ENCODE measurements at regions not wholly inside any gene's neighbourhood (a gene's known extent, or its start where the extent isn't known, plus 50 kb on each side); places are given as distances from the start of the nearest gene placed in this dataset.

- H2AFZ ChIP-seq (ENCODE audit: low read depth, low read length), result no peak overlapping the region
- H3K9me3 ChIP-seq (ENCODE audit: low read length), result no peaks in the 10 kb centered on the region
- no peaks in the 10 kb centered on the region for H3K27me3 ChIP-seq (ENCODE audit: insufficient read depth, low read length)
- H3K4me3 ChIP-seq (ENCODE audit: low read length), result no peak overlapping the region
- H3K4me1 ChIP-seq (ENCODE audit: insufficient read depth, low read length), result no peaks in the 10 kb centered on the region
- H3K36me3 ChIP-seq (ENCODE audit: insufficient read depth, low read length), result no peaks in the 10 kb centered on the region
Observed at GRCh38 chr10:128318366-128318765, 192.1 kb upstream of the MKI67 start.

GRCh38 chr10:128318913-128319312, 192.7 kb upstream of the MKI67 start:
- no peaks in the 10 kb centered on the region for H3K27me3 ChIP-seq (ENCODE audit: insufficient read depth, low read length)
- H3K9me3 ChIP-seq (ENCODE audit: low read length), result no peaks in the 10 kb centered on the region
- no peak overlapping the region for H2AFZ ChIP-seq (ENCODE audit: low read depth, low read length)
- H3K4me1 ChIP-seq (ENCODE audit: insufficient read depth, low read length), result no peaks in the 10 kb centered on the region
- no peaks in the 10 kb centered on the region for H3K36me3 ChIP-seq (ENCODE audit: insufficient read depth, low read length)
- no peak overlapping the region for H3K4me3 ChIP-seq (ENCODE audit: low read length)

GRCh38 chr10:128322106-128322505, 195.9 kb upstream of the MKI67 start:
- H3K27me3 ChIP-seq (ENCODE audit: insufficient read depth, low read length), result no peaks in the 10 kb centered on the region
- H3K9me3 ChIP-seq (ENCODE audit: low read length), result no peaks in the 10 kb centered on the region
- H3K4me1 ChIP-seq (ENCODE audit: insufficient read depth, low read length), result no peaks in the 10 kb centered on the region
- H3K4me3 ChIP-seq (ENCODE audit: low read length), result no peak overlapping the region
- no peaks in the 10 kb centered on the region for H3K36me3 ChIP-seq (ENCODE audit: insufficient read depth, low read length)
- no peak overlapping the region for H2AFZ ChIP-seq (ENCODE audit: low read depth, low read length)

GRCh38 chr10:128322950-128323349, 196.7 kb upstream of the MKI67 start:
- Histone ChIP-seq H3K4me3 (ENCODE audit: low read length) (no peak overlapping the region), H3K36me3 (ENCODE audit: insufficient read depth, low read length) (no peaks in the 10 kb centered on the region), H3K9me3 (ENCODE audit: low read length) (no peaks in the 10 kb centered on the region), H3K27me3 (ENCODE audit: insufficient read depth, low read length) (no peaks in the 10 kb centered on the region), H3K4me1 (ENCODE audit: insufficient read depth, low read length) (no peaks in the 10 kb centered on the region), H2AFZ (ENCODE audit: low read depth, low read length) (no peak overlapping the region)

- Histone ChIP-seq H3K27me3 (ENCODE audit: insufficient read depth, low read length) (no peaks in the 10 kb centered on the region), H3K4me3 (ENCODE audit: low read length) (no peak overlapping the region), H3K36me3 (ENCODE audit: insufficient read depth, low read length) (no peaks in the 10 kb centered on the region), H3K4me1 (ENCODE audit: insufficient read depth, low read length) (no peaks in the 10 kb centered on the region), H2AFZ (ENCODE audit: low read depth, low read length) (no peak overlapping the region), H3K9me3 (ENCODE audit: low read length) (no peaks in the 10 kb centered on the region)
Observed at GRCh38 chr10:128324058-128324827, 198.0 kb upstream of the MKI67 start.

GRCh38 chr10:128325788-128326187, 199.6 kb upstream of the MKI67 start:
- Histone ChIP-seq H2AFZ (ENCODE audit: low read depth, low read length) (no peak overlapping the region), H3K4me1 (ENCODE audit: insufficient read depth, low read length) (no peaks in the 10 kb centered on the region), H3K4me3 (ENCODE audit: low read length) (no peak overlapping the region), H3K9me3 (ENCODE audit: low read length) (no peaks in the 10 kb centered on the region), H3K36me3 (ENCODE audit: insufficient read depth, low read length) (no peaks in the 10 kb centered on the region), H3K27me3 (ENCODE audit: insufficient read depth, low read length) (no peaks in the 10 kb centered on the region)

- no peaks in the 10 kb centered on the region for H3K36me3 ChIP-seq (ENCODE audit: insufficient read depth, low read length)
- H3K9me3 ChIP-seq (ENCODE audit: low read length), result no peaks in the 10 kb centered on the region
- no peak overlapping the region for H3K4me3 ChIP-seq (ENCODE audit: low read length)
- no peaks in the 10 kb centered on the region for H3K27me3 ChIP-seq (ENCODE audit: insufficient read depth, low read length)
- no peaks in the 10 kb centered on the region for H3K4me1 ChIP-seq (ENCODE audit: insufficient read depth, low read length)
- H2AFZ ChIP-seq (ENCODE audit: low read depth, low read length), result no peak overlapping the region
Observed at GRCh38 chr10:128326251-128326650, 200.0 kb upstream of the MKI67 start.

- Histone ChIP-seq H3K9me3 (ENCODE audit: low read length) (no peaks in the 10 kb centered on the region), H3K36me3 (ENCODE audit: insufficient read depth, low read length) (no peaks in the 10 kb centered on the region), H3K4me1 (ENCODE audit: insufficient read depth, low read length) (no peaks in the 10 kb centered on the region), H3K4me3 (ENCODE audit: low read length) (no peak overlapping the region), H3K27me3 (ENCODE audit: insufficient read depth, low read length) (no peaks in the 10 kb centered on the region), H2AFZ (ENCODE audit: low read depth, low read length) (no peak overlapping the region)
Observed at GRCh38 chr10:128326851-128327250, 200.6 kb upstream of the MKI67 start.

- no peaks in the 10 kb centered on the region for H3K4me1 ChIP-seq (ENCODE audit: insufficient read depth, low read length)
- no peak overlapping the region for H3K4me3 ChIP-seq (ENCODE audit: low read length)
- H3K36me3 ChIP-seq (ENCODE audit: insufficient read depth, low read length), result no peaks in the 10 kb centered on the region
- H3K27me3 ChIP-seq (ENCODE audit: insufficient read depth, low read length), result peaks cover 5% of the 10 kb centered on the region
- no peak overlapping the region for H2AFZ ChIP-seq (ENCODE audit: low read depth, low read length)
- no peaks in the 10 kb centered on the region for H3K9me3 ChIP-seq (ENCODE audit: low read length)
Observed at GRCh38 chr10:128336401-128336800, 210.2 kb upstream of the MKI67 start.

GRCh38 chr10:128337860-128338378, 211.7 kb upstream of the MKI67 start:
- no peak overlapping the region for H3K4me3 ChIP-seq (ENCODE audit: low read length)
- no peaks in the 10 kb centered on the region for H3K4me1 ChIP-seq (ENCODE audit: insufficient read depth, low read length)
- H3K27me3 ChIP-seq (ENCODE audit: insufficient read depth, low read length), result peaks cover 5% of the 10 kb centered on the region
- H3K36me3 ChIP-seq (ENCODE audit: insufficient read depth, low read length), result no peaks in the 10 kb centered on the region
- H3K9me3 ChIP-seq (ENCODE audit: low read length), result no peaks in the 10 kb centered on the region
- H2AFZ ChIP-seq (ENCODE audit: low read depth, low read length), result no peak overlapping the region

GRCh38 chr10:128338951-128339350, 212.7 kb upstream of the MKI67 start:
- no peaks in the 10 kb centered on the region for H3K9me3 ChIP-seq (ENCODE audit: low read length)
- no peak overlapping the region for H2AFZ ChIP-seq (ENCODE audit: low read depth, low read length)
- no peak overlapping the region for H3K4me3 ChIP-seq (ENCODE audit: low read length)
- H3K36me3 ChIP-seq (ENCODE audit: insufficient read depth, low read length), result no peaks in the 10 kb centered on the region
- no peaks in the 10 kb centered on the region for H3K4me1 ChIP-seq (ENCODE audit: insufficient read depth, low read length)
- H3K27me3 ChIP-seq (ENCODE audit: insufficient read depth, low read length), result peaks cover 5% of the 10 kb centered on the region

- Histone ChIP-seq H2AFZ (ENCODE audit: low read depth, low read length) (no peak overlapping the region), H3K9me3 (ENCODE audit: low read length) (no peaks in the 10 kb centered on the region), H3K27me3 (ENCODE audit: insufficient read depth, low read length) (peaks cover 5% of the 10 kb centered on the region), H3K4me3 (ENCODE audit: low read length) (no peak overlapping the region), H3K36me3 (ENCODE audit: insufficient read depth, low read length) (no peaks in the 10 kb centered on the region), H3K4me1 (ENCODE audit: insufficient read depth, low read length) (no peaks in the 10 kb centered on the region)
Observed at GRCh38 chr10:128339753-128340152, 213.5 kb upstream of the MKI67 start.

- Histone ChIP-seq H3K27me3 (ENCODE audit: insufficient read depth, low read length) (no peaks in the 10 kb centered on the region), H3K4me3 (ENCODE audit: low read length) (no peak overlapping the region), H2AFZ (ENCODE audit: low read depth, low read length) (no peak overlapping the region), H3K9me3 (ENCODE audit: low read length) (no peaks in the 10 kb centered on the region), H3K36me3 (ENCODE audit: insufficient read depth, low read length) (no peaks in the 10 kb centered on the region), H3K4me1 (ENCODE audit: insufficient read depth, low read length) (no peaks in the 10 kb centered on the region)
Observed at GRCh38 chr10:128345353-128345752, 219.1 kb upstream of the MKI67 start.

- H3K27me3 ChIP-seq (ENCODE audit: insufficient read depth, low read length), result no peaks in the 10 kb centered on the region
- H3K36me3 ChIP-seq (ENCODE audit: insufficient read depth, low read length), result no peaks in the 10 kb centered on the region
- no peak overlapping the region for H2AFZ ChIP-seq (ENCODE audit: low read depth, low read length)
- no peak overlapping the region for H3K4me3 ChIP-seq (ENCODE audit: low read length)
- no peaks in the 10 kb centered on the region for H3K9me3 ChIP-seq (ENCODE audit: low read length)
- H3K4me1 ChIP-seq (ENCODE audit: insufficient read depth, low read length), result no peaks in the 10 kb centered on the region
Observed at GRCh38 chr10:128360783-128361182, 234.6 kb upstream of the MKI67 start.
